ENCODE measurements at regions not wholly inside any gene's neighbourhood (a gene's known extent, or its start where the extent isn't known, plus 50 kb on each side); places are given as distances from the start of the nearest gene placed in this dataset.

GRCh38 chr11:95690100-95690499 is 99.5 kb downstream of the FAM76B start:
- Histone ChIP-seq H3K27me3 (no peaks in the 10 kb centered on the region), H3K36me3 (no peaks in the 10 kb centered on the region), H3K4me1 (no peaks in the 10 kb centered on the region), H3K9ac (ENCODE audit: low read depth in 2 of 2, low read length in 2 of 2) (no peak overlapping the region), H3K9me3 (no peaks in the 10 kb centered on the region), H3K4me3 (no peak overlapping the region), H3K27ac (no peak overlapping the region)
- no peak for TF ChIP-seq CTCF (IDR thresholded peaks at IDR 0.05)
- DNase-seq: no peak
- intact Hi-C loops (cut with DNase I): no loop called here

DNA sequence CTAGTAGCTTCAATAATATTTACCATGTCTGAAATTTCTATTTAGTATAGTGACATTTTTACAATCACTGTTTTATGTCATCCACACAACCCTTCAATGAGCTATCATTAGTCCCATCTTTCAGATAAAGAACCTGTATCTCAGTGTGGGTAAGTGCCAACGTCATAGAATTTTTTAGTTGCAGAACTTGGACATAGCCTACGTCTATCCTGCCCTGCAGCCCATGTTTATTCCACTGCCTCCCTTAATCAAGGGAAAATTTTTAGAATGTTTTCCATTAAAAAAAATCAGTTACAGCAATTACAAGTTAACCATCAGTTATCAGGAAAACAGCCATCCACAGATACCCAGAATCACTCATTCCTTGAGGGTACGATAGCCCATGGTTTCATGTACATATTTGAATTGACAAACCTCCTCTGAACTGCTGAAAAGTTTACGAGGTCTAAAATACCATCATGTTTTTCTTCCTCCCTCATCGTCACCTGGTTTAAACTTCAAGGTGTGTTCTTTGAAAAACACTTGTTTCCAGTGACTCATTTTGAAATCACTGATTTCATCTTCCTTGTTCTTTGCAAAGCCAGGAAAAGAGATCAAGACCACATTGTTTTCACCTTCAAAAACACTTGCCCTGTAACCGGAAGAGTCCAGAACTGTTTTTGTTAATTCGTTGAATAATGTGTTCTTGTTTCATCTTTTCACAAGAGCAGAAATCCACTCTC is 100.9 kb downstream of the FAM76B start:
- no peaks in the 10 kb centered on the region for H3K36me3 ChIP-seq
- H3K27ac ChIP-seq: no peak overlapping the region
- no peak for TF ChIP-seq CTCF (IDR thresholded peaks at IDR 0.05)
- H3K4me1 ChIP-seq: no peaks in the 10 kb centered on the region
- DNase-seq: no peak
- intact Hi-C loops (cut with DNase I): no loop called here
- no peaks in the 10 kb centered on the region for H3K27me3 ChIP-seq
- no peak overlapping the region for H3K9ac ChIP-seq (ENCODE audit: low read depth in 2 of 2, low read length in 2 of 2)
- no peak overlapping the region for H3K4me3 ChIP-seq
- no peaks in the 10 kb centered on the region for H3K9me3 ChIP-seq

GRCh38 chr11:95688015-95688414 is 101.6 kb downstream of the FAM76B start:
- no peak for DNase-seq
- H3K27ac ChIP-seq: no peak overlapping the region
- no peaks in the 10 kb centered on the region for H3K9me3 ChIP-seq
- H3K9ac ChIP-seq (ENCODE audit: low read depth in 2 of 2, low read length in 2 of 2): no peak overlapping the region
- intact Hi-C loops (cut with DNase I): no loop called here
- H3K4me1 ChIP-seq: no peaks in the 10 kb centered on the region
- no peaks in the 10 kb centered on the region for H3K36me3 ChIP-seq
- no peaks in the 10 kb centered on the region for H3K27me3 ChIP-seq
- H3K4me3 ChIP-seq: no peak overlapping the region
- TF ChIP-seq CTCF (IDR thresholded peaks at IDR 0.05): no peak

GRCh38 chr11:95686265-95686664 is 103.3 kb downstream of the FAM76B start:
- DNase-seq: no peak
- Histone ChIP-seq H3K4me3 (no peak overlapping the region), H3K27me3 (no peaks in the 10 kb centered on the region), H3K4me1 (no peaks in the 10 kb centered on the region), H3K9ac (ENCODE audit: low read depth in 2 of 2, low read length in 2 of 2) (no peak overlapping the region), H3K9me3 (no peaks in the 10 kb centered on the region), H3K27ac (no peak overlapping the region), H3K36me3 (no peaks in the 10 kb centered on the region)
- no peak for TF ChIP-seq CTCF (IDR thresholded peaks at IDR 0.05)
- intact Hi-C loops (cut with DNase I): no loop called here

DNA sequence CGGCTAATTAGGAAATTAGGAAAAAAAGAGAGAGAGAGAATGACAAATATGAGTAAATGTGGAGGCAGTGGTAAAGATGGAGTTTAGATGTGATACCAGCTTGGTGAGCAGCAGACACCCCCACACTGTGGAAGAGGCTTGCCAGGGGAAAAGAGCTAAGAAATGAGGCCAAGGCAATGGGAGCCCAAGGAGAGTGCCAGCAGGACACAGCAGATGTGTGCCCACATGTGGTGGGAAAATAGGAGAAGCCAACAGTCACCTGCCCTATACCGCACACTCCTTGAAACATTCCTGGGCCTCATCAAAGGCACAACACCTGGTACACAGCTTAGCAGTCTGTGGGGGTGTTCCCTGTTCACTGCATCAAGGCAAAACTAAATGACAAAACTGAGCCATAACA is 104.9 kb downstream of the FAM76B start:
- Histone ChIP-seq H3K4me3 (no peak overlapping the region), H3K27ac (no peak overlapping the region), H3K4me1 (no peaks in the 10 kb centered on the region), H3K27me3 (no peaks in the 10 kb centered on the region), H3K9ac (ENCODE audit: low read depth in 2 of 2, low read length in 2 of 2) (no peak overlapping the region), H3K36me3 (no peaks in the 10 kb centered on the region), H3K9me3 (no peaks in the 10 kb centered on the region)
- DNase-seq: no peak
- no peak for TF ChIP-seq CTCF (IDR thresholded peaks at IDR 0.05)
- intact Hi-C loops (cut with DNase I): no loop called here

All from colonic mucosa (tissue), 4 donors.